Lower leg skin (tissue), 3 donors: ENCODE measurements at regions not wholly inside any gene's neighbourhood (a gene's known extent, or its start where the extent isn't known, plus 50 kb on each side); places are given as distances from the start of the nearest gene placed in this dataset.

Experiments
- CTCF ChIP-seq, 3 donors: fragments of 450-650 bp; IDR thresholded peaks; one replicate each; pipeline ENCODE4 v1.5.1; 2016; ENCODE audit warnings: antibody characterized with exemption in 3 of 3, mild to moderate bottlenecking in 3 of 3, moderate library complexity in 2 of 3
- POLR2A ChIP-seq, 2 donors: fragments of 450-650 bp; IDR thresholded peaks; one replicate each; pipeline ENCODE4 v1.6.1; 2016 to 2017; ENCODE audit warnings: antibody characterized with exemption in 2 of 2, mild to moderate bottlenecking in 1 of 2, moderate library complexity in 1 of 2

DNA sequence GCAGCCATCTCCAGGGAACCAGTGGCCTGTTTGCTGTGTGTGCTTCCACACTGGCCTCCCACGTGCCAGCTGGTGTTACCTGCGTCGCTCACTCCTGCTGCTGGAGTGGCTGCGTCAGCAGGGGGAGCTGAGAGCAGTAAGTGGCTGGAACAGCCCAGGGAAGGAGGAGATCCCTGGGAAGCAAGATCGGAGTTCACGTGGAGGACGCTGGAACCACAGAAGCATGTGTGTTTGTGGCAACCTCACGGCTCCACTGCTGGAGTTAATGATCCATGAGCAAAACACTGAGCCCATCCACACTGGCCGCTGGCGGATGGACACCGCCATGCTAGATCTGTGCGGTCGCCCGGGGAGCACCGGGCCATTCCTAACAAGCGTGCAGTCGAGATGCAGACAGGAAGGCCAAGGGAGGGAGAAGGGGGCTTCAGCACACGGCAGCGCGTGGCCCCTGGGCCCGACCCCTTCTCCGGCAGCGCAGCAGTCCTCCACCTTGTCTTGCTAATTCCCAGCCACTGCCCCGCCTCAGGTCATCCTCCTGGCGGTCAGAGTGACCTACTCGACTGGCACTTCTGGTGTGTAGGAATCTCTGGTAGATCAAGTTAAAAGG lies 68.5 kb upstream of the EEPD1 start:
- TF ChIP-seq CTCF (IDR thresholded peaks at IDR 0.05) (no peak), POLR2A (IDR thresholded peaks at IDR 0.05) (no peak)
